Astrocyte (in vitro differentiated cells and primary cell): ENCODE measurements at regions not wholly inside any gene's neighbourhood (a gene's known extent, or its start where the extent isn't known, plus 50 kb on each side); places are given as distances from the start of the nearest gene placed in this dataset.

Experiments used
- DNase-seq: peaks from one replicate; pipeline ENCODE4 v3.0.0-alpha.2; 2010; ENCODE audit warnings: low read depth
- FAIRE-seq: peaks from 2 replicates; lab custom pipeline; 2011; peaks lifted over from hg19 to GRCh38; lab: Jason Lieb, UNC
- H2AFZ ChIP-seq: 2 replicates; pipeline ENCODE4 v1.6.0; 2012; ENCODE audit warnings: low read depth, low read length, inconsistent platforms
- H3K27ac ChIP-seq: 2 replicates; pipeline ENCODE4 v1.5.1; 2011; ENCODE audit warnings: low read depth, low read length, inconsistent platforms
- H3K27me3 ChIP-seq: 2 replicates; pipeline ENCODE4 v1.6.0; 2011; ENCODE audit warnings: low read length, inconsistent platforms; ENCODE audit not compliant: insufficient read depth
- H3K36me3 ChIP-seq: 2 replicates; pipeline ENCODE4 v1.5.1; 2011; ENCODE audit warnings: low read length, inconsistent platforms; ENCODE audit not compliant: insufficient read depth
- H3K4me1 ChIP-seq: 2 replicates; pipeline ENCODE4 v1.5.1; 2011; ENCODE audit warnings: low read length, inconsistent platforms; ENCODE audit not compliant: insufficient read depth
- H3K4me2 ChIP-seq: 2 replicates; pipeline ENCODE4 v1.6.0; 2012; ENCODE audit warnings: low read length, inconsistent platforms
- H3K4me3 ChIP-seq: 2 replicates; pipeline ENCODE4 v1.5.1; 2011; ENCODE audit warnings: low read depth, mild to moderate bottlenecking, low read length, inconsistent platforms; ENCODE audit not compliant: insufficient read depth
- H3K79me2 ChIP-seq: 2 replicates; pipeline ENCODE4 v1.6.0; 2012; ENCODE audit warnings: mild to moderate bottlenecking, low read length, inconsistent platforms; ENCODE audit not compliant: insufficient read depth
- H3K9ac ChIP-seq: 2 replicates; pipeline ENCODE4 v1.6.0; 2012; ENCODE audit warnings: mild to moderate bottlenecking, low read length, inconsistent platforms
- H3K9me3 ChIP-seq: 2 replicates; pipeline ENCODE4 v1.5.1; 2012; ENCODE audit warnings: low read depth, mild to moderate bottlenecking, low read length, inconsistent platforms; ENCODE audit not compliant: insufficient read depth
- H4K20me1 ChIP-seq: 2 replicates; pipeline ENCODE4 v1.6.0; 2012; ENCODE audit warnings: low read length, inconsistent platforms; ENCODE audit not compliant: insufficient read depth
- H3K27ac Mint-ChIP-seq: one replicate; pipeline ENCODE4 v1.8.0; 2021; ENCODE audit warnings: mild to moderate bottlenecking, mixed read lengths; ENCODE audit not compliant: unreplicated experiment
- H3K27me3 Mint-ChIP-seq: one replicate; pipeline ENCODE4 v1.8.0; 2021; ENCODE audit warnings: low read depth, mixed read lengths; ENCODE audit not compliant: unreplicated experiment
- H3K36me3 Mint-ChIP-seq: one replicate; pipeline ENCODE4 v1.8.0; 2021; ENCODE audit warnings: low read depth, mixed read lengths; ENCODE audit not compliant: unreplicated experiment
- H3K4me1 Mint-ChIP-seq: one replicate; pipeline ENCODE4 v1.8.0; 2021; ENCODE audit warnings: low read depth, mixed read lengths; ENCODE audit not compliant: unreplicated experiment
- H3K4me3 Mint-ChIP-seq: one replicate; pipeline ENCODE4 v1.8.0; 2021; ENCODE audit warnings: mild to moderate bottlenecking, moderate library complexity, mixed read lengths; ENCODE audit not compliant: unreplicated experiment
- H3K9me3 Mint-ChIP-seq: one replicate; pipeline ENCODE4 v1.8.0; 2021; ENCODE audit warnings: mild to moderate bottlenecking, mixed read lengths; ENCODE audit not compliant: unreplicated experiment
- CTCF ChIP-seq: IDR thresholded peaks from 2 replicates; pipeline ENCODE4 v1.5.1; 2011; ENCODE audit warnings: low read depth, mild to moderate bottlenecking, inconsistent platforms, low read length, moderate library complexity; ENCODE audit not compliant: insufficient read depth
- EZH2 ChIP-seq: IDR thresholded peaks from 2 replicates; pipeline ENCODE4 v1.6.1; 2012; ENCODE audit warnings: mild to moderate bottlenecking, low read length, inconsistent platforms; ENCODE audit not compliant: insufficient read depth

GRCh38 chr3:193832833-193833413, 239.9 kb downstream of the OPA1 start:
- no peak overlapping the region for H3K27ac ChIP-seq
- no peak overlapping the region for H3K4me2 ChIP-seq
- Mint-ChIP-seq H3K9me3 (peaks cover 13% of the 10 kb centered on the region), H3K4me3 (no peak overlapping the region), H3K36me3 (no peaks in the 10 kb centered on the region), H3K27me3 (peaks cover 67% of the 10 kb centered on the region), H3K4me1 (peaks cover 8% of the 10 kb centered on the region), H3K27ac (no peak overlapping the region)
- H3K27me3 ChIP-seq, result peaks cover 28% of the 10 kb centered on the region
- no peak for TF ChIP-seq EZH2
- TF ChIP-seq CTCF, result no peak
- H3K79me2 ChIP-seq, result no peaks in the 10 kb centered on the region
- peaks cover 11% of the 10 kb centered on the region for H3K4me1 ChIP-seq
- FAIRE-seq (no peak), DNase-seq (no peak)
- no peak overlapping the region for H3K4me3 ChIP-seq
- no peak overlapping the region for H3K9ac ChIP-seq
- no peaks in the 10 kb centered on the region for H4K20me1 ChIP-seq
- no peaks in the 10 kb centered on the region for H3K36me3 ChIP-seq
- H2AFZ ChIP-seq, result no peak overlapping the region
- no peaks in the 10 kb centered on the region for H3K9me3 ChIP-seq

- Mint-ChIP-seq H3K36me3 (no peaks in the 10 kb centered on the region), H3K4me1 (peaks cover 8% of the 10 kb centered on the region), H3K27ac (no peak overlapping the region), H3K27me3 (peaks cover 70% of the 10 kb centered on the region), H3K4me3 (no peak overlapping the region), H3K9me3 (peaks cover 13% of the 10 kb centered on the region)
- H3K4me1 ChIP-seq, result peaks cover 11% of the 10 kb centered on the region
- DNase-seq (no peak), FAIRE-seq (no peak)
- TF ChIP-seq CTCF (no peak), EZH2 (no peak)
- no peak overlapping the region for H3K27ac ChIP-seq
- no peaks in the 10 kb centered on the region for H3K79me2 ChIP-seq
- H3K9me3 ChIP-seq, result no peaks in the 10 kb centered on the region
- H3K36me3 ChIP-seq, result no peaks in the 10 kb centered on the region
- no peaks in the 10 kb centered on the region for H4K20me1 ChIP-seq
- H3K27me3 ChIP-seq, result peaks cover 21% of the 10 kb centered on the region
- H3K9ac ChIP-seq, result no peak overlapping the region
- no peak overlapping the region for H2AFZ ChIP-seq
- H3K4me3 ChIP-seq, result no peak overlapping the region
- no peak overlapping the region for H3K4me2 ChIP-seq
These were observed 240.6 kb downstream of the OPA1 start for GRCh38 chr3:193833592-193833991.

GRCh38 chr3:193835414-193835813, 242.4 kb downstream of the OPA1 start:
- Mint-ChIP-seq H3K4me1 (peaks cover 3% of the 10 kb centered on the region), H3K4me3 (no peak overlapping the region), H3K36me3 (no peaks in the 10 kb centered on the region), H3K27me3 (peaks cover 83% of the 10 kb centered on the region), H3K27ac (no peak overlapping the region), H3K9me3 (peaks cover 13% of the 10 kb centered on the region)
- H3K9me3 ChIP-seq, result no peaks in the 10 kb centered on the region
- peaks cover 21% of the 10 kb centered on the region for H3K27me3 ChIP-seq
- DNase-seq (no peak), FAIRE-seq (no peak)
- no peaks in the 10 kb centered on the region for H4K20me1 ChIP-seq
- H3K36me3 ChIP-seq, result no peaks in the 10 kb centered on the region
- H3K4me2 ChIP-seq, result no peak overlapping the region
- no peak overlapping the region for H2AFZ ChIP-seq
- no peak for TF ChIP-seq CTCF
- H3K27ac ChIP-seq, result no peak overlapping the region
- H3K9ac ChIP-seq, result no peak overlapping the region
- H3K4me1 ChIP-seq, result peaks cover 5% of the 10 kb centered on the region
- no peak overlapping the region for H3K4me3 ChIP-seq
- no peaks in the 10 kb centered on the region for H3K79me2 ChIP-seq
